IMR-90 (cell line): ENCODE measurements at regions not wholly inside any gene's neighbourhood (a gene's known extent, or its start where the extent isn't known, plus 50 kb on each side); places are given as distances from the start of the nearest gene placed in this dataset.

Experiments used
- ATAC-seq: fragments of 200-7000 bp; cut with Tn5 transposase; 2 replicates; pipeline ENCODE4 v1.9.1; 2020; ENCODE audit warnings: low read depth, mild to moderate bottlenecking, moderate library complexity
- BruUV-seq: library from RNA; stranded (reverse); fragments of 400-500 nt; replicated peaks from 2 replicates; lab custom pipeline; 2021; lab: Mats Ljungman, UMichigan
- CTCF ChIA-PET: fragments of 300-600 bp; formaldehyde crosslinking; extraction: SDS; loops from one replicate; lab custom pipeline; 2021; ENCODE audit warnings: antibody characterized with exemption; lab: Yijun Ruan, JAX
- POLR2A ChIA-PET: fragments of 300-600 bp; sonication (Branson Sonifier 250); formaldehyde crosslinking; loops from one replicate; lab custom pipeline; 2022; ENCODE audit warnings: antibody characterized with exemption; ENCODE audit not compliant: unreplicated experiment; lab: Charles Lee
- DNase-seq: peaks from one replicate; pipeline ENCODE4 v3.0.0; 2013
- H2AFZ ChIP-seq: replicated peaks from 2 replicates; pipeline ENCODE3; 2013; ENCODE audit warnings: low read length, mild to moderate bottlenecking; ENCODE audit not compliant: poor library complexity
- H2AK5ac ChIP-seq: 2 replicates; pipeline ENCODE4 v1.6.1; 2013; ENCODE audit warnings: low read depth, low read length, inconsistent platforms
- H2AK9ac ChIP-seq: replicated peaks from 2 replicates; pipeline ENCODE3; 2013; ENCODE audit warnings: mild to moderate bottlenecking, low read depth, low read length, moderate library complexity; ENCODE audit not compliant: poor library complexity
- H2BK120ac ChIP-seq: 2 replicates; pipeline ENCODE4 v1.6.1; 2013; ENCODE audit warnings: low read depth, low read length, inconsistent platforms
- H2BK15ac ChIP-seq: 3 replicates; pipeline ENCODE4 v1.6.1; 2013; ENCODE audit warnings: low read depth, low read length, inconsistent platforms
- H2BK20ac ChIP-seq: 2 replicates; pipeline ENCODE4 v1.6.1; 2013; ENCODE audit warnings: low read depth, mild to moderate bottlenecking, inconsistent platforms, low read length, moderate library complexity
- H2BK5ac ChIP-seq: 2 replicates; pipeline ENCODE4 v1.6.1; 2013; ENCODE audit warnings: mild to moderate bottlenecking, low read depth, low read length, inconsistent platforms; ENCODE audit not compliant: poor library complexity, severe bottlenecking
- H3K14ac ChIP-seq: replicated peaks from 2 replicates; pipeline ENCODE4 v1.6.1; 2013; ENCODE audit warnings: low read depth, low read length, inconsistent platforms
- H3K18ac ChIP-seq: 2 replicates; pipeline ENCODE4 v1.6.1; 2013; ENCODE audit warnings: low read depth, low read length, control low read depth
- H3K23ac ChIP-seq: 2 replicates; pipeline ENCODE4 v1.6.1; 2013; ENCODE audit warnings: low read depth, low read length, inconsistent platforms
- H3K27ac ChIP-seq: 2 replicates; pipeline ENCODE4 v1.5.1; 2013; ENCODE audit warnings: mild to moderate bottlenecking, control low read depth, low read length; ENCODE audit not compliant: insufficient read depth
- H3K27me3 ChIP-seq: 2 replicates; pipeline ENCODE4 v1.6.1; 2013; ENCODE audit warnings: low read length; ENCODE audit not compliant: control insufficient read depth, insufficient read depth
- H3K36me3 ChIP-seq: 2 replicates; pipeline ENCODE4 v1.6.1; 2013; ENCODE audit warnings: low read length, mixed read lengths; ENCODE audit not compliant: control insufficient read depth, insufficient read depth
- H3K4ac ChIP-seq: 2 replicates; pipeline ENCODE4 v1.6.1; 2013; ENCODE audit warnings: low read depth, low read length, inconsistent platforms
- H3K4me1 ChIP-seq: 2 replicates; pipeline ENCODE4 v1.6.1; 2013; ENCODE audit warnings: low read length, mixed read lengths; ENCODE audit not compliant: control insufficient read depth, insufficient read depth
- H3K4me2 ChIP-seq: 2 replicates; pipeline ENCODE4 v1.6.1; 2013; ENCODE audit warnings: low read depth, mild to moderate bottlenecking, control low read depth, low read length, moderate library complexity
- H3K4me3 ChIP-seq: 2 replicates; pipeline ENCODE4 v1.5.1; 2013; ENCODE audit warnings: low read depth, mild to moderate bottlenecking, control low read depth, low read length, moderate library complexity; ENCODE audit not compliant: insufficient read depth
- H3K56ac ChIP-seq: 2 replicates; pipeline ENCODE4 v1.6.1; 2013; ENCODE audit warnings: low read length, inconsistent platforms; ENCODE audit not compliant: insufficient read depth; ENCODE audit errors: extremely low read depth
- H3K79me1 ChIP-seq, 2 experiments: 2 replicates each; pipeline ENCODE4 v1.6.1; 2013; ENCODE audit warnings: low read length in 2 of 2, inconsistent platforms in 1 of 2, low read depth in 1 of 2
- H3K9ac ChIP-seq: 2 replicates; pipeline ENCODE4 v1.6.1; 2013; ENCODE audit warnings: low read depth, low read length, control low read depth
- H3K9me1 ChIP-seq: 2 replicates; pipeline ENCODE4 v1.6.1; 2013; ENCODE audit warnings: low read length, inconsistent platforms; ENCODE audit not compliant: insufficient read depth
- H3K9me3 ChIP-seq: 2 replicates; pipeline ENCODE4 v1.6.1; 2013; ENCODE audit warnings: low read length; ENCODE audit not compliant: control insufficient read depth, insufficient read depth
- H4K20me1 ChIP-seq: 2 replicates; pipeline ENCODE4 v1.6.1; 2013; ENCODE audit warnings: low read length, inconsistent platforms; ENCODE audit not compliant: insufficient read depth
- H4K5ac ChIP-seq: 2 replicates; pipeline ENCODE4 v1.6.1; 2013; ENCODE audit warnings: mild to moderate bottlenecking, low read depth, low read length, control low read depth
- H4K8ac ChIP-seq, 2 experiments: 2 replicates each; pipeline ENCODE4 v1.6.1; 2013; ENCODE audit warnings: low read depth in 2 of 2, low read length in 2 of 2, control low read depth in 1 of 2, inconsistent platforms in 1 of 2
- H4K91ac ChIP-seq: 2 replicates; pipeline ENCODE4 v1.6.1; 2013; ENCODE audit warnings: low read depth, low read length, inconsistent platforms; ENCODE audit not compliant: insufficient read depth
- BHLHE40 ChIP-seq: fragments of 150-350 bp; IDR thresholded peaks from 2 replicates; pipeline ENCODE4 v1.6.1; 2016; ENCODE audit warnings: mild to moderate bottlenecking, low read depth, low read length
- CEBPB ChIP-seq: IDR thresholded peaks from 2 replicates; pipeline ENCODE4 v1.6.1; 2012; ENCODE audit warnings: low read depth, low read length, improper control_type of control experiment
- CHD1 ChIP-seq: IDR thresholded peaks from 2 replicates; pipeline ENCODE4 v1.6.1; 2012; ENCODE audit warnings: low read depth, low read length, improper control_type of control experiment
- CTCF ChIP-seq: conservative IDR thresholded peaks from 2 replicates; pipeline ENCODE4 v1.5.1; 2012; ENCODE audit warnings: mild to moderate bottlenecking, low read depth, low read length, improper control_type of control experiment
- FOS ChIP-seq: fragments of 150-350 bp; IDR thresholded peaks from 2 replicates; pipeline ENCODE4 v1.6.1; 2016; ENCODE audit warnings: low read depth, low read length
- MAFK ChIP-seq: IDR thresholded peaks from 2 replicates; pipeline ENCODE4 v1.6.1; 2012; ENCODE audit warnings: low read depth, low read length, improper control_type of control experiment
- MAZ ChIP-seq: IDR thresholded peaks from 2 replicates; pipeline ENCODE4 v1.6.1; 2012; ENCODE audit warnings: low read depth, mild to moderate bottlenecking, low read length, improper control_type of control experiment, moderate library complexity, borderline replicate concordance
- MXI1 ChIP-seq: IDR thresholded peaks from 2 replicates; pipeline ENCODE4 v1.6.1; 2012; ENCODE audit warnings: low read depth, mild to moderate bottlenecking, low read length, moderate library complexity, borderline replicate concordance
- POLR2A ChIP-seq: IDR thresholded peaks from 2 replicates; pipeline ENCODE4 v1.6.1; 2012; ENCODE audit warnings: mild to moderate bottlenecking, low read depth, low read length
- RFX5 ChIP-seq: IDR thresholded peaks from 2 replicates; pipeline ENCODE4 v1.8.0; 2012; ENCODE audit warnings: low read depth, mild to moderate bottlenecking, low read length, moderate library complexity
- SMC3 ChIP-seq: fragments of 150-350 bp; IDR thresholded peaks from 2 replicates; pipeline ENCODE4 v1.6.1; 2016; ENCODE audit warnings: low read depth, mild to moderate bottlenecking, antibody characterized with exemption, low read length, moderate library complexity
- dilution Hi-C: fragments of 300-500 bp; cut with HindIII; formaldehyde crosslinking; loops from one replicate; pipeline ENCODE4 v1.14.3; 2018; ENCODE audit warnings: low sequenced_read_pairs; ENCODE audit not compliant: unreplicated experiment
- in situ Hi-C: fragments of 300-500 bp; cut with MboI; formaldehyde crosslinking; loops from 3 replicates; pipeline ENCODE4 v1.14.3; 2019; ENCODE audit warnings: low sequenced_read_pairs, inconsistent platforms, mixed read lengths
- intact Hi-C: fragments of 100-400 bp; cut with micrococcal nuclease; formaldehyde crosslinking; loops from 2 replicates; pipeline ENCODE4 v1.10.0; 2022
- TF ChIP-seq, protein P1 (sequence below): fragments of 150-350 bp; IDR thresholded peaks from 2 replicates; pipeline ENCODE4 v1.6.1; 2017; ENCODE audit warnings: mild to moderate bottlenecking, antibody characterized with exemption, low read length, low read depth

DNA sequence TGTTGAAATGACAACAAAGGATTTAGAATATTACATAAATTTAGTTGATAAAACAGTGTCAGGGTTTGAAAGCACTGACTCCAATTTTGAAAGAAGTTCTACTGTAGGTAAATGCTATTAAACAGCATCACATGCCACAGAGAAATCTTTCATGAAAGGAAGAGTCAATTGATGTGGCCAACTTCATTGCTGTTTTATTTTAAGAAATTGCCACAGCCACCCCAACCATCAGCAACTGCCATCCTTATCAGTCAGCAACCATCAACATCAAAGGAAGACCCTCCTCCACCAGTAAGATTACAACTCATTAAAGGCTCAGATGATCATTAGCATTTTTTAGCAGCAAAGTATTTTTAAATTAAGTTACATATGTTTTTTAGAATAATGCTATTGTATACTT is 54.6 kb upstream of the RAB9B start:
- Histone ChIP-seq H2BK5ac (no peak overlapping the region), H3K14ac (no peak overlapping the region), H3K9ac (no peak overlapping the region), H3K79me1 (no peaks in the 10 kb centered on the region), H2BK15ac (no peak overlapping the region), H3K4me1 (no peaks in the 10 kb centered on the region), H3K9me1 (no peaks in the 10 kb centered on the region), H3K27me3 (peaks cover 2% of the 10 kb centered on the region; the same call in 1 of the 2 replicates), H4K5ac (no peak overlapping the region), H3K4me3 (no peak overlapping the region), H4K91ac (no peak overlapping the region), H3K36me3 (no peaks in the 10 kb centered on the region), H2AK5ac (no peak overlapping the region), H2AK9ac (no peak overlapping the region), H2BK20ac (no peak overlapping the region), H3K23ac (no peak overlapping the region), H3K9me3 (no peaks in the 10 kb centered on the region), H3K27ac (no peak overlapping the region), H3K56ac (no peak overlapping the region), H3K4ac (no peak overlapping the region), H3K4me2 (no peak overlapping the region), H2AFZ (no peak overlapping the region), H4K20me1 (no peaks in the 10 kb centered on the region), H4K8ac (no peak overlapping the region), H2BK120ac (no peak overlapping the region), H3K18ac (no peak overlapping the region)
- ChIA-PET POLR2A (no interaction called here), CTCF (no interaction called here)
- intact Hi-C loops = no loop called here
- ATAC-seq (no peak), DNase-seq (no peak)
- dilution Hi-C loops = no loop called here
- TF ChIP-seq BHLHE40 (no peak), FOS (no peak), POLR2A (no peak), MAZ (no peak), MAFK (no peak), CTCF (no peak), CEBPB (no peak), CHD1 (no peak), RFX5 (no peak), SMC3 (no peak), MXI1 (no peak)
- TF ChIP-seq, protein P1, sequence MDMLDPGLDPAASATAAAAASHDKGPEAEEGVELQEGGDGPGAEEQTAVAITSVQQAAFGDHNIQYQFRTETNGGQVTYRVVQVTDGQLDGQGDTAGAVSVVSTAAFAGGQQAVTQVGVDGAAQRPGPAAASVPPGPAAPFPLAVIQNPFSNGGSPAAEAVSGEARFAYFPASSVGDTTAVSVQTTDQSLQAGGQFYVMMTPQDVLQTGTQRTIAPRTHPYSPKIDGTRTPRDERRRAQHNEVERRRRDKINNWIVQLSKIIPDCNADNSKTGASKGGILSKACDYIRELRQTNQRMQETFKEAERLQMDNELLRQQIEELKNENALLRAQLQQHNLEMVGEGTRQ = no peak
- no TSS peak for BruUV-seq
- in situ Hi-C loops = no loop called here
